Stimulated activated CD8-positive, alpha-beta memory T cell treated with anti-CD3 and anti-CD28 coated beads, Interleukin-12 subunit alpha, Interleukin-12 subunit beta, amount 100 ng/mL, for 4 hours (primary cell): ENCODE measurements at regions not wholly inside any gene's neighbourhood (a gene's known extent, or its start where the extent isn't known, plus 50 kb on each side); places are given as distances from the start of the nearest gene placed in this dataset.
"Not testable (repeated sequence)": the region's sequence is repeated elsewhere in the genome, so short reads cannot be mapped to it uniquely, and the experiment has no call there.

ENCODE experiments used
- DNase-seq: peaks from one replicate; pipeline ENCODE4 v3.0.0-alpha.2; 2020; ENCODE audit warnings: low read depth

DNA sequence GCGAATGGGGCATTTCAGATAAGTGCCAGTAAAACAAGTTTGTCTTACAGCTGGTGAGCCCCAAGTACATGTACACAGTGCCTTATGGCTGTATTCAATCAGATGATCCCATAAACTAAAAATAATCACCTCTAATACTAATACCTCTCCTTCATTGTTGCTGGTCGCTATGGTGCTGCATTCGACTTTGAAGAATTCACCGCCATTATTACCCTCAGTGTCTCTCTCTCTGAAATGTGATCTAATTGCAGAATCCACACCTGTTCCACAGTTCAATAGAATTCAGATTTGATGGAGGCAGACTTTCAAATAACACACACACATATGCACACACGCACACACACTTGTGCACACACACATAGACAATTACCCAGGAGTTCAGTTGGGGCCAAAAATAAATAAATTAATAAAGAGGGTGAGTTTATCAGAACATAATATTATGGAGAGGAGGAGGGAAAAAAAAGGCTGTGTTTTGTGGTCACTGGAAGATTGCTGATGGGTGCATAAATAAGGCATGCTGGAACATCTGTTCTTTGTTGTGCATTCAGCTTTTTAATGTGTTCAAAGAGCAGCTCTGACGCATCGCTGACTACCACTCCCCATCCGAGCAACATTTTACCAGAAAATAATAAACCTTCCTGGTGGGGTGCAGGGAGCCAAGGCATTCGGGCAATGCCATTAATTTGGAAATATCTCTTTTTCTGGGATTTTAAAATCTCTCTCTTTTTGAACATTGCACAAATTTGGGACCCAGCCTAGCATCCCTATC is 235.7 kb downstream of the SATB1 start:
- no peak for DNase-seq

GRCh38 chr3:18188491-18188890 is 236.6 kb downstream of the SATB1 start:
- no peak for DNase-seq

DNA sequence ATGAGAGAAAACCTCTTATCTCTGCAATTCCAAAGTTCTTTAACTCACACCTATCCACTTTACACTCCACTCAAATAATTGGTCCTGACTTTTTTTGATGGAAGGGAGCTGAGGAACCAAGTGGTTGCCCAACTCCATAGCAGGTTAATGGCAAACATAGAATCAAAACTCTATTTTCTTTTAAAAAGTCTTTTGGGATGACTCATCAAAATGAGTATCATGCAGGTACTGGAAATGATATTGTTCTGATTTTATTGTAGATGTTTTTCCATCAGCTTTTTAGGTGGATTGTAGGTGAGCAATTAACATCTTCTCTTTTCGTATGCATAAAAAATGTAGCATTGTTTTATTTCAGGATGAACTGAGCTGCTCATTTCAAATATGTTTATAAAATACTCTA is 239.5 kb downstream of the SATB1 start:
- DNase-seq: no peak

GRCh38 chr3:18182923-18183322 is 242.2 kb downstream of the SATB1 start:
- DNase-seq: not testable (repeated sequence)

- no peak for DNase-seq
Observed at GRCh38 chr3:18179521-18179920, 245.6 kb downstream of the SATB1 start.

DNA sequence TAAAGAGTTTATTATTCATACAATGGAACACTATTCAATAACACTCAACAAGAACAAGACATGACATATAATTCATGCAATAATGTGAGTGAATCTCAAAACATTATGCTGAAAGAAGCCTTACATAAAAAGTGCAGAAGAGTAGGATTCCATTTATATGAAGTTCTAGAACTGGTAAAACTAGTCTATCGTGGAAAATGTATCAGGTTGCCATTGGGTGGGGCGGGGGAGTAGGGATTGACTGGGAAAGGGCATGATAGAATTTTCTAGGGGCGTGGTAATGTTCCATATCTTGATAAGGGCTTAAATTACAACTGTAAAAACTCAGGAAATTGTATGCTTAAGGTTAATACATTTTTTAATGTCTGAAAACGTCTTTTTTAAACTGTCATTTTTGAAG is 247.9 kb downstream of the SATB1 start:
- no peak for DNase-seq

GRCh38 chr3:18173891-18174290 is 251.2 kb downstream of the SATB1 start:
- DNase-seq: not testable (repeated sequence)

GRCh38 chr3:18159681-18160080 is 265.5 kb downstream of the SATB1 start:
- no peak for DNase-seq

DNA sequence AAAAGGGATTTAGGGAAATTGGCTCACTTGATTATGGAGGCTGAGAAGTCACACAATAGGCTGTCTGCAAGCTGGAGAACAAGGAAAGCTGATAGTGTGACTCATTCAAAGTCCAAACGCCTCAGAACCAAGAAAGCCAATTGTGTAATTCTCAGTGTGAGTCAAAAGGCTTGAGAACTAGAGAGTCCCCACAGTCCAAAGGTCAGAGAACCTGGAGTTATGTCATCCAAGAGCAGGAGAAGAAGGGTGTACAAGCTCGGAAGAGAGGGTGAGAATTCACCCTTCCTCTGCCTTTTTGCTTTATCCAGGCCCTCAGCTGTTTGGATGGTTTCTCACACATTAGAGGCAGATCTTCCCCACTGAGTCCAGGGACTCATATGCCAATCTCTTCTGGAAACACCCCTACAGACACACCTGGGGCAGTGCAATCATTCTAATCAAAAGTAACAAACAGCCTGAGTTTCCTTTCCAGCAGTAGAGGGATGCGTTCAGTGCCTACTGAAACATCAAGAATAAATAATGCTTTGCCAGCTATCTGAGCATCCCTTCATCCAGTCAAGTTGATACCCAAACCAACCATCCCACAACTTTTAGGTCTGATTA is 271.5 kb downstream of the SATB1 start:
- DNase-seq: no peak

- no peak for DNase-seq
Observed at GRCh38 chr3:18151199-18151598, 273.9 kb downstream of the SATB1 start.

- no peak for DNase-seq
Observed at GRCh38 chr3:18149935-18150334, 275.2 kb downstream of the SATB1 start.

DNA sequence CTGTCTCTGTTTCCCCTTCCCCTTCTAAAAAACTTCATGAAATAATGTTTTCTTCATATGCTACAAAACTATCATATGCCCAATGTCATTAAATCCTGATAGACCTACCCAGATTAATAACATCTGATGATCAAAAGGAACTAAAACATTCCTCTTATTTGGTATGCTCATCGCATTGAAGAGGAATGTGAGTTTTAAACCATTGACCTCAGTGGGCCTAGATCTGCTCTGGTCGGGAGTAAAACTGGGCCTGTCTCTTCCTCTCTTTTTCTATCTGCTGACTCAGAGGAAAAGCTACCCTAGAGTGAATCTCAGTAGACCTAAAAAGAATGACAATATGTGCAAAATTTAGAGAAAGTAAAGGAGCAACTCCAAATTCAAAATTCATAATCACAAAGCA is 275.8 kb downstream of the SATB1 start:
- DNase-seq: no peak

DNA sequence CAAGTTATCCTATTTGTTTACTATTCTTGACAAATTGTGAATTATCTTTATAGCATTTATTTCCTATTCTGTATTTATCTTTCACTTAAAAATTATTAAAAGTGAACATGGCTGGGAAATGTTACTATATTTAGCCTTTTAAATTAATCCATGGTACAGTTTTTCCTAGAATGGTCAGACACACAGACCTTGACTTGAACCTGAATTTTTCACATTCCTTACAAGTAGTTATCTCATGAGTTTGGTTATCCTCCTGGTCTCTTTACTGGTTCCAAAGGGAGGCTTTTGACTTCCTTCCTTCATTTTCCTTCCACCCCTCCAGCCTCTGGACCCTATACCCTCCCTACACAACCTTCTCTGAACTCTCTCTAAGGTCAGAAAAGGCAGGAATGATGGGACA is 280.6 kb downstream of the SATB1 start:
- no peak for DNase-seq

GRCh38 chr3:18143258-18143780 is 281.8 kb downstream of the SATB1 start:
- DNase-seq: no peak

- no peak for DNase-seq
Observed at GRCh38 chr3:18137958-18138357, 287.2 kb downstream of the SATB1 start.

GRCh38 chr3:18135060-18135814 is 289.9 kb downstream of the SATB1 start:
- no peak for DNase-seq

- DNase-seq: no peak
Observed at GRCh38 chr3:18134386-18135059, 290.6 kb downstream of the SATB1 start.

DNA sequence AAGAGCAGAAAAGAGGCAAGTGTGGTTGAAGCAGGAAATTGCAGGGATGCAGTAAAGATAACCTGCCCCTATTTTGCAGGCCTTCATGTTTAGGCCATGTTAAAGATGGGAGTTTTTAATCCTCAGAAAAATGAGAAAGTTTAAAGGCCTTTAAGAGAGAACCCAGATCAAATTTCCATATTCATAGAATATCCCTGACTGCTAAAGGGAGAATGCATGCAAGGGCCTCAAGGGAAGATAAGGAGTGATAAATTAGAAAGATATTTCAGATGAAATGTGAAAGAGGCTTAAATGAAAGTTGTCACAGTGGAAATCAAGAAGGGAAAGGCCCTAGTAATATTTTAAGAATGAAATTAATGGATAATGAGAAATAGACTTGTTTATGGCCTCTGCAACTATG is 292.1 kb downstream of the SATB1 start:
- DNase-seq: no peak

GRCh38 chr3:18127859-18128681 is 297.1 kb downstream of the SATB1 start:
- DNase-seq: no peak

GRCh38 chr3:18127174-18127858 is 297.8 kb downstream of the SATB1 start:
- no peak for DNase-seq

DNA sequence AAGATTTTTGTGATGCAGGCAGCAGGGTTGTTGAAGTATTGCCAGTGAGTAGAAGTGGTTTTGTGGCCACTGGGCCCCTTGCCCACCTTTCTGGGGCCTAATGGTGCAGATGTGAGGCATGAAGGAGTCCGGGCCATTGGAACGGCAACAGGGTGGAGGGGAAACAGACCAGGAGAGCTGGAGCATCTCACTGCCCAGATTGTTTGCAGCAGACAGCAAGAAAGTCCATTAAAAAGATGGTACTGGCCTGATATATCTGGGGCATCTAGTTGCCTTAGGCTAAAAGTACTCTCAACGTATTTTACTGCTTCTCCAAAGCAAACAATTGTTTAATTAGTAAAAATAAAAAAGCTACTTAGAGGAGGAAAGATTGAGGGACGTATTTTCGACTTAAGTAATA is 298.4 kb downstream of the SATB1 start:
- DNase-seq: no peak
